ENCODE measurements at regions not wholly inside any gene's neighbourhood (a gene's known extent, or its start where the extent isn't known, plus 50 kb on each side); places are given as distances from the start of the nearest gene placed in this dataset.

DNA sequence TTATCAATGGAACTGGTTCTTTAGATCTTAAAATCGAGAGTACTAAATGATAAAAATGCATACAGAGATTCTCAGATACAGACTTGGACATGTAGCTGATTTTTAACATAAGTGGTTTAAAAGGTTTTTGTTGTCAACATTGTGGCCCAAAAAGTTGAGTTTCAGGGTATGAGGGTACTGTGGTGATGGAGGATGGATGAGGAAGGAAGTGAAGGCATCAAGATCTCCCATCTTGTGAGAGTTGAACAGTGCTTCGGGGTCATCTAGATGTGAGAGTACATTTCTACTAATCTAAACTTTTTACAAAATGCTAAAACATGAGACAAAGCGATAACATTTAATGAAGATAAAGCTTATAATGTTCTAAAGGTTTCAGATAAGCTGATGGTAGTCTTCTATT lies 452.6 kb downstream of the PCNX1 start:
- TF ChIP-seq SIN3A (IDR thresholded peaks at IDR 0.05; ENCODE audit: borderline replicate concordance, insufficient read depth, low read length): no peak
- TF ChIP-seq POLR2AphosphoS5 (IDR thresholded peaks at IDR 0.05; ENCODE audit: low read depth, low read length): no peak
- TF ChIP-seq TAF1 (IDR thresholded peaks at IDR 0.05; ENCODE audit: borderline replicate concordance, insufficient read depth, low read length): no peak
- TF ChIP-seq FOXP2 (optimal IDR thresholded peaks at IDR 0.05; ENCODE audit: borderline replicate concordance, extremely low read depth, extremely low read length, insufficient read depth): no peak
- TF ChIP-seq, protein P1, sequence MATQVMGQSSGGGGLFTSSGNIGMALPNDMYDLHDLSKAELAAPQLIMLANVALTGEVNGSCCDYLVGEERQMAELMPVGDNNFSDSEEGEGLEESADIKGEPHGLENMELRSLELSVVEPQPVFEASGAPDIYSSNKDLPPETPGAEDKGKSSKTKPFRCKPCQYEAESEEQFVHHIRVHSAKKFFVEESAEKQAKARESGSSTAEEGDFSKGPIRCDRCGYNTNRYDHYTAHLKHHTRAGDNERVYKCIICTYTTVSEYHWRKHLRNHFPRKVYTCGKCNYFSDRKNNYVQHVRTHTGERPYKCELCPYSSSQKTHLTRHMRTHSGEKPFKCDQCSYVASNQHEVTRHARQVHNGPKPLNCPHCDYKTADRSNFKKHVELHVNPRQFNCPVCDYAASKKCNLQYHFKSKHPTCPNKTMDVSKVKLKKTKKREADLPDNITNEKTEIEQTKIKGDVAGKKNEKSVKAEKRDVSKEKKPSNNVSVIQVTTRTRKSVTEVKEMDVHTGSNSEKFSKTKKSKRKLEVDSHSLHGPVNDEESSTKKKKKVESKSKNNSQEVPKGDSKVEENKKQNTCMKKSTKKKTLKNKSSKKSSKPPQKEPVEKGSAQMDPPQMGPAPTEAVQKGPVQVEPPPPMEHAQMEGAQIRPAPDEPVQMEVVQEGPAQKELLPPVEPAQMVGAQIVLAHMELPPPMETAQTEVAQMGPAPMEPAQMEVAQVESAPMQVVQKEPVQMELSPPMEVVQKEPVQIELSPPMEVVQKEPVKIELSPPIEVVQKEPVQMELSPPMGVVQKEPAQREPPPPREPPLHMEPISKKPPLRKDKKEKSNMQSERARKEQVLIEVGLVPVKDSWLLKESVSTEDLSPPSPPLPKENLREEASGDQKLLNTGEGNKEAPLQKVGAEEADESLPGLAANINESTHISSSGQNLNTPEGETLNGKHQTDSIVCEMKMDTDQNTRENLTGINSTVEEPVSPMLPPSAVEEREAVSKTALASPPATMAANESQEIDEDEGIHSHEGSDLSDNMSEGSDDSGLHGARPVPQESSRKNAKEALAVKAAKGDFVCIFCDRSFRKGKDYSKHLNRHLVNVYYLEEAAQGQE (IDR thresholded peaks at IDR 0.05; ENCODE audit: insufficient read depth in 1 of 2, low read depth in 2 of 2, low read length in 2 of 2): no peak

DNA sequence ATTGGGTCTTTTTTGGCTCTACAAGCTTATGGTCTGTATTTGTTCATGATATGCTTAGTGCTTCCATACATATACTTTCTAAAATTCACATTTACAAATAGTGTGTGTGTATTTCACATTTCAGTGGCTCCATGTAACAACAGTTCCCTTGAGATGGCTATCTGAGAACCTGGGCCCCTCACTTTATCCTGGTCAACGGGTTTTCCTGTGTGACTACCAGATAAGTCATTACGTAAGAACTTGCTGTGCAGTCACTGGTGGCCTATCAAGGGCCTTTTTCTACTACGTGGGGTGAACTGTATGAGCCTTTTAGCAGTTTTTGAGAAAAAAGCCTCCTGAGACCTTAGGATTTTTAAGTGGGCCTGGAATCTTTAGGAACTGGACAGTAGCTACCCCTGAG lies 454.1 kb downstream of the PCNX1 start:
- no peak for TF ChIP-seq SIN3A (IDR thresholded peaks at IDR 0.05; ENCODE audit: borderline replicate concordance, insufficient read depth, low read length)
- TF ChIP-seq, protein P1 (IDR thresholded peaks at IDR 0.05; ENCODE audit: insufficient read depth in 1 of 2, low read depth in 2 of 2, low read length in 2 of 2): no peak
- TF ChIP-seq POLR2AphosphoS5 (IDR thresholded peaks at IDR 0.05; ENCODE audit: low read depth, low read length): no peak
- no peak for TF ChIP-seq TAF1 (IDR thresholded peaks at IDR 0.05; ENCODE audit: borderline replicate concordance, insufficient read depth, low read length)
- TF ChIP-seq FOXP2 (optimal IDR thresholded peaks at IDR 0.05; ENCODE audit: borderline replicate concordance, extremely low read depth, extremely low read length, insufficient read depth): no peak

DNA sequence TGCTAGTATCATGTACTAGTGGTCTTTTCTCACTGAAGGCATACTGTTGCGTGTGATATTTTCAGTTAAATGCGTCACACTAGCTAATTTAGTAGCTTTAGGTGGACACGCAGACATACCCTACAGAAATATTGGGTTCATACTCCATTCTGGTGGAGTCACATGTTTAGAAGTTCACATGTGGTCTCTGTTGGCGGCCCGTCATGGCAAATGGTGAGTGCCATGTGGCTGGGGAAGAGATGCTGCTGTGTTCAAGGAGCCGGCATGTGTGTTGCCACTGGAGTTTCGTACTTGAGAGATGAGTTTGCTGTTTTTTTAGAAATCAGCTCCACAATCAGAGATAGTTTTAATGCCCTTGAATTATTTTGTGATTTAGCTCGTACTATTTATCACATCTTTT lies 454.6 kb downstream of the PCNX1 start:
- TF ChIP-seq SIN3A (IDR thresholded peaks at IDR 0.05; ENCODE audit: borderline replicate concordance, insufficient read depth, low read length): no peak
- TF ChIP-seq TAF1 (IDR thresholded peaks at IDR 0.05; ENCODE audit: borderline replicate concordance, insufficient read depth, low read length): no peak
- TF ChIP-seq, protein P1 (IDR thresholded peaks at IDR 0.05; ENCODE audit: insufficient read depth in 1 of 2, low read depth in 2 of 2, low read length in 2 of 2): no peak
- TF ChIP-seq POLR2AphosphoS5 (IDR thresholded peaks at IDR 0.05; ENCODE audit: low read depth, low read length): no peak
- TF ChIP-seq FOXP2 (optimal IDR thresholded peaks at IDR 0.05; ENCODE audit: borderline replicate concordance, extremely low read depth, extremely low read length, insufficient read depth): no peak

DNA sequence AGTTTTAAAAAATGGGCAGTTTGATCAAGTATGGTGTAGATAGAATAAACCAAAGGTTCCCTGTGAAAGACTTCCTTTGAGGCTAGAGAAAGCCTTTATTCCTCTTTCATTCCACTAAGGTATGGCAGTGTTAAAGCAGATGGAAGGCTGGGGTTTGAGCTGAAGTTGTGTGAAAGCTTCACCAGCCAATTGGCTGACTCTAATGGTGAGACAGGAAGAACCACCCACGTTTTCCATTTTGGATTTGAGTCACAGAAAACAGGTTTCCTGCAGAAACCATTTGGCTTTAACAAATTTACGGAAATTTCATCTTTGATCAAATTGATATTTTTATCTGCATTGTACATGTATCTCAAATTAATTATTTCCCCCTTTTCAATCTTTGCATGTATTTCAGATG lies 455.0 kb downstream of the PCNX1 start:
- no peak for TF ChIP-seq TAF1 (IDR thresholded peaks at IDR 0.05; ENCODE audit: borderline replicate concordance, insufficient read depth, low read length)

DNA sequence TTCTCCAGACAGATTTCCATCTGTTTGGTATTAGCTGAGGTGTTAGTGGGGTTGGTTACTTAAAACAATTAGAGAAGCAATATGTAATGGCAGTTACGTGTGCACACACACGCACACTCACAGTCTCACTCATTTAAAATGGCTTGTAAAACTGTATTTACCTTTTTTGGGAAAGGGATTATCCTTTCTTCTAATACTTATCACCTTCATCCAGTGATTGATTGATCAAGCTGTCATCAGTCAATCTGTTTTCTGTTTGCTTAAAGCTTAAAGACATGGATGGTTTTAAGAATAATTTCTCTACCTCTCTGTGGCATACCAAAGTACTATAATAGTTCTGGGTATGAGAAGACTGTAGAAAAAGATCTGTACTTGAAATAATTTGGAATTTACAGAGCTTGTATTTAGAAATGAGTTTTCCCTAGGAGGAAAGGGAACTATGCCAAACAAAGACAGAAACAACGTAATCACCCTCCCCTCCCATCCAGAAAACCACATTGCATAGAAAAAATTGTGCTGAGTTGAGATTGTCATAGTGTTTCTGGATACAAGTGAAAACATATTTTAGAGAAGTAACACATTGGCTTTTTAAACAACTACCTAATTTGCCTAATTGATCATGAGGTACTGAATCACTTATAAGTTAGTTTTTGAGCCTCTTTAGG lies 455.8 kb downstream of the PCNX1 start:
- no peak for TF ChIP-seq TAF1 (IDR thresholded peaks at IDR 0.05; ENCODE audit: borderline replicate concordance, insufficient read depth, low read length)
- TF ChIP-seq FOXP2 (optimal IDR thresholded peaks at IDR 0.05; ENCODE audit: borderline replicate concordance, extremely low read depth, extremely low read length, insufficient read depth): no peak
- TF ChIP-seq SIN3A (IDR thresholded peaks at IDR 0.05; ENCODE audit: borderline replicate concordance, insufficient read depth, low read length): no peak
- TF ChIP-seq, protein P1 (IDR thresholded peaks at IDR 0.05; ENCODE audit: insufficient read depth in 1 of 2, low read depth in 2 of 2, low read length in 2 of 2): no peak
- no peak for TF ChIP-seq POLR2AphosphoS5 (IDR thresholded peaks at IDR 0.05; ENCODE audit: low read depth, low read length)
